ENCODE measurements at regions not wholly inside any gene's neighbourhood (a gene's known extent, or its start where the extent isn't known, plus 50 kb on each side); places are given as distances from the start of the nearest gene placed in this dataset.

GRCh38 chr6:147678253-147678652, 169.8 kb downstream of the SAMD5 start:
- H3K36me3 ChIP-seq (ENCODE audit: control insufficient read depth, insufficient read depth, low read length): no peaks in the 10 kb centered on the region
- CTCF ChIA-PET: no interaction called here
- H2BK120ac ChIP-seq (ENCODE audit: low read depth, low read length): no peak overlapping the region
- H4K91ac ChIP-seq (ENCODE audit: insufficient read depth, low read depth, low read length): no peak overlapping the region
- H2AK9ac ChIP-seq (replicated peaks; ENCODE audit: low read depth, low read length, poor library complexity): no peak overlapping the region
- no peaks in the 10 kb centered on the region for H3K79me1 ChIP-seq (ENCODE audit: low read depth in 1 of 2, low read length in 2 of 2)
- H3K27ac ChIP-seq (ENCODE audit: insufficient read depth, low read length): no peak overlapping the region
- no peak overlapping the region for H3K4me2 ChIP-seq (ENCODE audit: low read depth, low read length)
- TF ChIP-seq BHLHE40 (IDR thresholded peaks at IDR 0.05; ENCODE audit: low read depth, low read length) (no peak), NFE2L2 (IDR thresholded peaks at IDR 0.05; ENCODE audit: low read depth, low read length) (no peak), FOS (IDR thresholded peaks at IDR 0.05; ENCODE audit: low read depth, low read length) (no peak), MXI1 (IDR thresholded peaks at IDR 0.05; ENCODE audit: borderline replicate concordance, low read depth, low read length) (no peak), ELK1 (IDR thresholded peaks at IDR 0.05; ENCODE audit: borderline replicate concordance, low read depth, low read length) (no peak), RCOR1 (IDR thresholded peaks at IDR 0.05; ENCODE audit: insufficient replicate concordance, low read length) (no peak), CTCF (conservative IDR thresholded peaks at IDR 0.05; ENCODE audit: low read depth, low read length) (no peak), MAZ (IDR thresholded peaks at IDR 0.05; ENCODE audit: borderline replicate concordance, low read depth, low read length) (no peak), SMC3 (IDR thresholded peaks at IDR 0.05; ENCODE audit: low read depth, low read length) (no peak), USF2 (IDR thresholded peaks at IDR 0.05; ENCODE audit: low read depth, low read length) (no peak), POLR2A (IDR thresholded peaks at IDR 0.05; ENCODE audit: low read depth, low read length) (no peak), CHD1 (IDR thresholded peaks at IDR 0.05; ENCODE audit: low read depth, low read length) (no peak), RAD21 (IDR thresholded peaks at IDR 0.05; ENCODE audit: low read length) (no peak), MAFK (IDR thresholded peaks at IDR 0.05; ENCODE audit: low read depth, low read length) (no peak), CEBPB (IDR thresholded peaks at IDR 0.05; ENCODE audit: low read depth, low read length) (no peak), RFX5 (IDR thresholded peaks at IDR 0.05; ENCODE audit: low read depth, low read length) (no peak)
- no peak overlapping the region for H2BK15ac ChIP-seq (ENCODE audit: low read depth, low read length)
- intact Hi-C loops (cut with micrococcal nuclease): no loop called here
- H4K8ac ChIP-seq (ENCODE audit: low read depth in 2 of 2, low read length in 2 of 2): no peak overlapping the region
- no peak overlapping the region for H3K56ac ChIP-seq (ENCODE audit: extremely low read depth, insufficient read depth, low read length)
- ATAC-seq (ENCODE audit: low read depth): no peak
- H3K4ac ChIP-seq (ENCODE audit: low read depth, low read length): no peak overlapping the region
- in situ Hi-C loops (cut with MboI; ENCODE audit: low sequenced_read_pairs): no loop called here
- no peaks in the 10 kb centered on the region for H3K27me3 ChIP-seq (ENCODE audit: control insufficient read depth, insufficient read depth, low read length)
- no peak overlapping the region for H3K18ac ChIP-seq (ENCODE audit: low read depth, low read length)
- H3K9ac ChIP-seq (ENCODE audit: low read depth, low read length): no peak overlapping the region
- DNase-seq: no peak
- H3K14ac ChIP-seq (replicated peaks; ENCODE audit: low read depth, low read length): no peak overlapping the region
- no peak overlapping the region for H2BK5ac ChIP-seq (ENCODE audit: low read depth, low read length, poor library complexity, severe bottlenecking)
- no peaks in the 10 kb centered on the region for H3K9me3 ChIP-seq (ENCODE audit: control insufficient read depth, insufficient read depth, low read length)
- H4K5ac ChIP-seq (ENCODE audit: low read depth, low read length): no peak overlapping the region
- no TSS peak for BruUV-seq (replicated peaks)
- no CpG with 5 or more reads among the region's 1 CpG for WGBS, 2 experiments (ENCODE audit: extremely low coverage in 2 of 2, insufficient read length in 1 of 2)
- no peak overlapping the region for H2AFZ ChIP-seq (replicated peaks; ENCODE audit: low read length, poor library complexity)
- H3K4me1 ChIP-seq (ENCODE audit: control insufficient read depth, insufficient read depth, low read length): no peaks in the 10 kb centered on the region
- no peak overlapping the region for H2BK20ac ChIP-seq (ENCODE audit: low read depth, low read length)
- no peak overlapping the region for H2AK5ac ChIP-seq (ENCODE audit: low read depth, low read length)
- H3K4me3 ChIP-seq (ENCODE audit: insufficient read depth, low read depth, low read length): no peak overlapping the region
- H4K20me1 ChIP-seq (ENCODE audit: insufficient read depth, low read length): no peaks in the 10 kb centered on the region
- H3K9me1 ChIP-seq (ENCODE audit: insufficient read depth, low read length): no peaks in the 10 kb centered on the region
- POLR2A ChIA-PET (ENCODE audit: unreplicated experiment): no interaction called here
- dilution Hi-C loops (cut with HindIII; ENCODE audit: low sequenced_read_pairs, unreplicated experiment): no loop called here
- no peak overlapping the region for H3K23ac ChIP-seq (ENCODE audit: low read depth, low read length)

All from IMR-90 (cell line).